ENCODE measurements at regions not wholly inside any gene's neighbourhood (a gene's known extent, or its start where the extent isn't known, plus 50 kb on each side); places are given as distances from the start of the nearest gene placed in this dataset.

GRCh38 chr16:49022351-49022963, 259.2 kb downstream of the CBLN1 start:
- TF ChIP-seq CTCF (conservative IDR thresholded peaks at IDR 0.05 in 1 of 2, IDR thresholded peaks at IDR 0.05 in 1 of 2; ENCODE audit: low read depth in 1 of 2, low read length in 2 of 2) (no peak), EZH2 (IDR thresholded peaks at IDR 0.05; ENCODE audit: low read length, missing control alignments) (no peak)

Measured in fibroblast of lung (primary cell).